22Rv1 (cell line): ENCODE measurements at regions not wholly inside any gene's neighbourhood (a gene's known extent, or its start where the extent isn't known, plus 50 kb on each side); places are given as distances from the start of the nearest gene placed in this dataset.

Source experiments
- CTCF ChIP-seq: fragments of 450-650 bp; IDR thresholded peaks from 2 replicates; pipeline ENCODE4 v1.5.1; 2017; ENCODE audit warnings: mild to moderate bottlenecking
- ZFX ChIP-seq: fragments of 450-650 bp; IDR thresholded peaks from 2 replicates; pipeline ENCODE4 v1.6.1; 2017; ENCODE audit warnings: antibody characterized with exemption, borderline replicate concordance

- TF ChIP-seq CTCF (no peak), ZFX (no peak)
Measured at GRCh38 chr10:130778166-130778545, 533.4 kb downstream of the TCERG1L start.
